Neuronal stem cell (in vitro differentiated cells): ENCODE measurements at regions not wholly inside any gene's neighbourhood (a gene's known extent, or its start where the extent isn't known, plus 50 kb on each side); places are given as distances from the start of the nearest gene placed in this dataset.

Experiments used
- DNase-seq: peaks from one replicate; pipeline ENCODE4 v3.0.0-alpha.2; 2013; ENCODE audit warnings: low spot score
- H2AFZ ChIP-seq: one replicate; pipeline ENCODE4 v1.6.1; 2013; ENCODE audit warnings: mild to moderate bottlenecking, low read length, inconsistent platforms
- H2AK5ac ChIP-seq: 2 replicates; pipeline ENCODE4 v1.6.1; 2013; ENCODE audit warnings: low read depth, mild to moderate bottlenecking, inconsistent platforms, low read length, moderate library complexity, mixed read lengths
- H2BK120ac ChIP-seq: 2 replicates; pipeline ENCODE4 v1.6.1; 2013; ENCODE audit warnings: low read depth, mild to moderate bottlenecking, inconsistent platforms, low read length, moderate library complexity, mixed read lengths
- H2BK12ac ChIP-seq: one replicate; pipeline ENCODE4 v1.6.1; 2013; ENCODE audit warnings: low read length, inconsistent platforms
- H2BK15ac ChIP-seq: 2 replicates; pipeline ENCODE4 v1.6.1; 2013; ENCODE audit warnings: mild to moderate bottlenecking, low read length, inconsistent platforms, mixed read lengths
- H2BK5ac ChIP-seq: one replicate; pipeline ENCODE4 v1.6.1; 2013; ENCODE audit warnings: inconsistent platforms, mild to moderate bottlenecking, low read length, moderate library complexity
- H3K14ac ChIP-seq: one replicate; pipeline ENCODE4 v1.6.1; 2013; ENCODE audit warnings: low read length, inconsistent platforms
- H3K18ac ChIP-seq: 2 replicates; pipeline ENCODE4 v1.6.1; 2013; ENCODE audit warnings: low read length, inconsistent platforms
- H3K23ac ChIP-seq: 2 replicates; pipeline ENCODE4 v1.6.1; 2013; ENCODE audit warnings: low read depth, mild to moderate bottlenecking, mixed read lengths, low read length, inconsistent platforms; ENCODE audit not compliant: poor library complexity
- H3K27ac ChIP-seq: replicated peaks from 3 replicates; pipeline ENCODE4 v1.5.1; 2013; ENCODE audit warnings: low read length, inconsistent platforms
- H3K27me3 ChIP-seq, 3 experiments: 2 replicates each; pipeline ENCODE4 v1.6.1; 2013; ENCODE audit warnings: low read length in 3 of 3, mild to moderate bottlenecking in 2 of 3, inconsistent platforms in 1 of 3, low read depth in 1 of 3, mixed read lengths in 1 of 3, moderate library complexity in 1 of 3; ENCODE audit not compliant: control insufficient read depth in 3 of 3, insufficient read depth in 3 of 3
- H3K36me3 ChIP-seq, 2 donors: replicated peaks in 1 of 2; 2 replicates each; pipeline ENCODE4 v1.6.1; 2013; ENCODE audit warnings: low read length in 2 of 2; ENCODE audit not compliant: control insufficient read depth in 2 of 2, insufficient read depth in 2 of 2
- H3K4ac ChIP-seq: 2 replicates; pipeline ENCODE4 v1.6.1; 2013; ENCODE audit warnings: inconsistent platforms, mild to moderate bottlenecking, low read length, moderate library complexity
- H3K4me1 ChIP-seq, 2 donors: 1 replicate in 1 of 2; 2 replicates in 1 of 2; pipeline ENCODE4 v1.6.1; 2013; ENCODE audit warnings: low read length in 2 of 2, low read depth in 1 of 2; ENCODE audit not compliant: control insufficient read depth in 2 of 2, insufficient read depth in 1 of 2
- H3K4me2 ChIP-seq: one replicate; pipeline ENCODE4 v1.6.1; 2013; ENCODE audit warnings: mild to moderate bottlenecking, low read length, inconsistent platforms; ENCODE audit not compliant: insufficient read depth, poor library complexity, severe bottlenecking
- H3K4me3 ChIP-seq, 2 donors: 2 replicates each; pipeline ENCODE4 v1.5.1; 2013; ENCODE audit warnings: low read length in 2 of 2, mild to moderate bottlenecking in 2 of 2, inconsistent platforms in 1 of 2, moderate library complexity in 1 of 2
- H3K79me1 ChIP-seq: one replicate; pipeline ENCODE4 v1.6.1; 2013; ENCODE audit warnings: low read depth, mild to moderate bottlenecking, inconsistent platforms, low read length, moderate library complexity
- H3K9ac ChIP-seq: one replicate; pipeline ENCODE4 v1.6.1; 2013; ENCODE audit warnings: mild to moderate bottlenecking, low read depth, low read length, inconsistent platforms; ENCODE audit not compliant: poor library complexity
- H3K9me3 ChIP-seq, 2 donors: replicated peaks in 1 of 2; 2 replicates each; pipeline versions ENCODE3 to v1.6.1; 2013; ENCODE audit warnings: low read length in 2 of 2, mild to moderate bottlenecking in 2 of 2, inconsistent platforms in 1 of 2, low read depth in 1 of 2, mixed read lengths in 1 of 2, moderate library complexity in 1 of 2; ENCODE audit not compliant: control insufficient read depth in 2 of 2, insufficient read depth in 1 of 2
- H4K8ac ChIP-seq: one replicate; pipeline ENCODE4 v1.6.1; 2013; ENCODE audit warnings: low read depth, mild to moderate bottlenecking, inconsistent platforms, low read length, moderate library complexity
- H4K91ac ChIP-seq: one replicate; pipeline ENCODE4 v1.6.1; 2013; ENCODE audit warnings: low read length, low read depth, mild to moderate bottlenecking, inconsistent platforms; ENCODE audit not compliant: poor library complexity
- WGBS, 2 donors: extraction: QIAGEN DNeasy Blood & Tissue Kit; methylation state at CpG; one replicate each; pipeline ENCODE4 v1.1.7; 2013; ENCODE audit warnings: missing lambda C conversion rate in 2 of 2, mixed read lengths in 1 of 2; ENCODE audit not compliant: insufficient read length in 2 of 2, insufficient replicate concordance in 1 of 2; ENCODE audit errors: extremely low coverage in 2 of 2; 5-methylcytosine and 5-hydroxymethylcytosine counted together

- H2BK12ac ChIP-seq = no peak overlapping the region
- no peak overlapping the region for H3K27ac ChIP-seq
- no peak overlapping the region for H4K91ac ChIP-seq
- H2BK15ac ChIP-seq = no peak overlapping the region
- H2BK120ac ChIP-seq = no peak overlapping the region
- H2AFZ ChIP-seq = no peak overlapping the region
- no peaks in the 10 kb centered on the region for H3K27me3 ChIP-seq
- no peak for DNase-seq
- H3K4me1 ChIP-seq = peaks cover 0 to 3% of the 10 kb centered on the region in 2 donors
- no peak overlapping the region for H3K14ac ChIP-seq
- no peaks in the 10 kb centered on the region for H3K79me1 ChIP-seq
- no peaks in the 10 kb centered on the region for H3K36me3 ChIP-seq
- H3K18ac ChIP-seq = no peak overlapping the region
- no peaks in the 10 kb centered on the region for H3K9me3 ChIP-seq
- H3K4ac ChIP-seq = no peak overlapping the region
- WGBS, 2 donors = no CpG with 5 or more reads among the region's 3 CpGs
- no peak overlapping the region for H4K8ac ChIP-seq
- H2AK5ac ChIP-seq = no peak overlapping the region
- no peak overlapping the region for H3K9ac ChIP-seq
- no peak overlapping the region for H3K4me3 ChIP-seq
- no peak overlapping the region for H3K23ac ChIP-seq
- H3K4me2 ChIP-seq = no peak overlapping the region
- no peak overlapping the region for H2BK5ac ChIP-seq
These were observed 148.0 kb upstream of the BMP4 start for GRCh38 chr14:54104601-54105145.

- Histone ChIP-seq H3K14ac (no peak overlapping the region), H3K4ac (no peak overlapping the region), H2AK5ac (no peak overlapping the region), H3K4me1 (peaks cover 0 to 3% of the 10 kb centered on the region in 2 donors), H2BK120ac (no peak overlapping the region), H3K4me3 (no peak overlapping the region), H3K36me3 (no peaks in the 10 kb centered on the region), H3K4me2 (no peak overlapping the region), H3K27ac (no peak overlapping the region), H3K18ac (no peak overlapping the region), H4K8ac (no peak overlapping the region), H2BK12ac (no peak overlapping the region), H3K9ac (no peak overlapping the region), H2BK5ac (no peak overlapping the region), H3K27me3 (no peaks in the 10 kb centered on the region), H3K9me3 (no peaks in the 10 kb centered on the region), H2BK15ac (no peak overlapping the region), H2AFZ (no peak overlapping the region), H4K91ac (no peak overlapping the region), H3K23ac (no peak overlapping the region), H3K79me1 (no peaks in the 10 kb centered on the region)
- WGBS, 2 donors = no CpG with 5 or more reads among the region's 2 CpGs
- no peak for DNase-seq
These were observed 148.8 kb upstream of the BMP4 start for GRCh38 chr14:54105406-54105805.

- no peak for DNase-seq
- H3K4me1 ChIP-seq = peaks cover 0 to 3% of the 10 kb centered on the region in 2 donors
- no peak overlapping the region for H3K14ac ChIP-seq
- no peaks in the 10 kb centered on the region for H3K79me1 ChIP-seq
- WGBS, 2 donors = no CpG with 5 or more reads among the region's 2 CpGs
- H3K23ac ChIP-seq = no peak overlapping the region
- H3K4ac ChIP-seq = no peak overlapping the region
- no peaks in the 10 kb centered on the region for H3K27me3 ChIP-seq
- no peak overlapping the region for H3K4me3 ChIP-seq
- H3K27ac ChIP-seq = no peak overlapping the region
- no peak overlapping the region for H3K4me2 ChIP-seq
- no peak overlapping the region for H3K9ac ChIP-seq
- H2BK5ac ChIP-seq = no peak overlapping the region
- no peaks in the 10 kb centered on the region for H3K9me3 ChIP-seq
- H4K8ac ChIP-seq = no peak overlapping the region
- H2BK15ac ChIP-seq = no peak overlapping the region
- H3K18ac ChIP-seq = no peak overlapping the region
- no peak overlapping the region for H2BK12ac ChIP-seq
- H2AFZ ChIP-seq = no peak overlapping the region
- H2BK120ac ChIP-seq = no peak overlapping the region
- H2AK5ac ChIP-seq = no peak overlapping the region
- no peaks in the 10 kb centered on the region for H3K36me3 ChIP-seq
- no peak overlapping the region for H4K91ac ChIP-seq
These were observed 149.3 kb upstream of the BMP4 start for GRCh38 chr14:54105898-54106297.

GRCh38 chr14:54106661-54107377 is 150.2 kb upstream of the BMP4 start:
- Histone ChIP-seq H3K23ac (no peak overlapping the region), H2BK12ac (no peak overlapping the region), H3K27me3 (no peaks in the 10 kb centered on the region), H2BK15ac (no peak overlapping the region), H3K4ac (no peak overlapping the region), H3K4me2 (no peak overlapping the region), H3K9me3 (no peaks in the 10 kb centered on the region), H3K36me3 (no peaks in the 10 kb centered on the region), H2BK5ac (no peak overlapping the region), H3K4me1 (peaks cover 0 to 3% of the 10 kb centered on the region in 2 donors), H4K8ac (no peak overlapping the region), H3K18ac (no peak overlapping the region), H4K91ac (no peak overlapping the region), H3K79me1 (no peaks in the 10 kb centered on the region), H3K4me3 (no peak overlapping the region), H2BK120ac (no peak overlapping the region), H3K27ac (no peak overlapping the region), H2AFZ (no peak overlapping the region), H3K14ac (no peak overlapping the region), H2AK5ac (no peak overlapping the region), H3K9ac (no peak overlapping the region)
- peak; percentile 21 for DNase-seq
- 100% methylated on average over 2 of the region's 6 CpGs; no CpG with 5 or more reads in 1 of the 2 donors for WGBS, 2 donors
